ENCODE measurements at regions not wholly inside any gene's neighbourhood (a gene's known extent, or its start where the extent isn't known, plus 50 kb on each side); places are given as distances from the start of the nearest gene placed in this dataset.

- DNase-seq: no peak
Observed at GRCh38 chr13:67752759-67753158, 522.6 kb upstream of the PCDH9 start.

- DNase-seq: no peak
Observed at GRCh38 chr13:67742478-67742877, 512.3 kb upstream of the PCDH9 start.

- DNase-seq: no peak
Observed at GRCh38 chr13:67740871-67741535, 510.9 kb upstream of the PCDH9 start.

DNA sequence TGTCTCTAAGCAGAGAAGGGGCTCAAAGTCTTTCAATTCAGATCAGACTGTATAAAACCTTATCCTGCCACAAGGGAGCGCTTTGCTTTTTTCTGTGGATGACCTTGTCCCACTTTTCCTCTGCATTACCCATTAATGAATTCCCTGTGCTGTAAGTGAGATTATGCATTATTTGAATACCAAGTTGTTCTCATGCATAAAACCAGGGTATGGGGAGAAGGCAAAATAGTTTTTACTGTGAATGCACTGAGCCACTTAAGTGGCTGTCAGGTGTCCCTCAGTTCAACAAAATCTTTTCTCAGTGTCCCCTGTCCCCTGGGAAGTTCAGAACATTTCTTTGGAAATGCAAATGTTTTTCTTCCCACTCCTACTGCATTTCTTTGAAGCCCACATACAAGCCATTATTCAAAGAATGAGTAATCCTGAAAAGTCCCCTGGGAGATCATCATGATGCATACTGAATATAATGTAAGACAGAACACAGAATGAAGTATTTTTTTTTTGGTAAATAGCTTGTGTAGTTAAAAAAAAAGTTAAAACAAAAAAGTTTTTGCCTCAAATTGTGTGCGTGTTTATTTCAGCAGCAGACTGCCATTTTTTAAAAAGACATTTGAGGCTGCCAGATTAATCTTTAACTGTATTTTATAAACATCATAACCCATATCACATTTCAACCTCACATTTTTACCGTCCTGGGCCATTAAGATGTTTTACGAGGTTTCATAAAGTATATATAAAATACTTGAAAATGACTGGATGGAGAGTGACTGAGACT lies 506.7 kb upstream of the PCDH9 start:
- no peak for DNase-seq

- no peak for DNase-seq
Observed at GRCh38 chr13:67735651-67736050, 505.5 kb upstream of the PCDH9 start.

GRCh38 chr13:67726979-67727378 lies 496.8 kb upstream of the PCDH9 start:
- DNase-seq: no peak

DNA sequence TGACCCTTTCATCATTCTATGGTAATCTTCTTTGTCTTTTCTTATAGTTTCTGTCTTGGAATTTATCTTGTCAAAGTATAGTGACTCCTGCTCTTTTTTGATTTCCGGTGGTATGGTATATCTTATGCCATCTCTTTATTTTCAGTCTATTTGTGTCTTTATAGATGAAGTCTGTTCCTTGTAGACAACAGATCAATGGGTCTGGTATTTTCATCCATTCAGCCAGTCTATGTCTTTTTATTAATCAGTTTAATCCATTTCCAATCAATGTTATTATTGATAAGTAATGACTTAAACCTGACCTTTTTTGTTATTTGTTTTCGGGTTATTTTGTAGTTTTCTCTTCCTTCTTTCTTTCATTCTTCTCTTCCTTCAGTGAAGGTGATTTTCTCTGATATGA lies 495.9 kb upstream of the PCDH9 start:
- no peak for DNase-seq

- DNase-seq: no peak
Observed at GRCh38 chr13:67713571-67713970, 483.4 kb upstream of the PCDH9 start.

DNA sequence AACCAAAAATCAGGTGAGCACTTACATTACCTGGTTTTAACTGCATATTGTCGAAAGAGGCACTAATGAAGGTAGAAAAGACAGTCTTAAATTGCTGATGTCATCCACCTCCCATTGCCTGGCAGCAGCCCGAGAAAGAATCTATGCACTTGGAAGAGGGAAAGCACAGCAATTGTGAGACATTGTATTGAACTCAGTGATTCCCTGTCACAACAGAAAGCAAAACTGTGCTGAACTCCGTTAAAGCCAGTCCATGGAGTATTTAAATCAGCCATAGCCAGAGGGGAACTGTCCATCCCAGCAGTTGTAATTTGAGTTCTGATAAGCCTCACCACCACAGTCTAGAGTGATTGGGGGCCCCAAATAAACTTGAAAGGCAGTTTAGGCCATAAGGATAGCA lies 466.6 kb upstream of the PCDH9 start:
- no peak for DNase-seq

GRCh38 chr13:67664502-67664901 lies 434.4 kb upstream of the PCDH9 start:
- no peak for DNase-seq

DNA sequence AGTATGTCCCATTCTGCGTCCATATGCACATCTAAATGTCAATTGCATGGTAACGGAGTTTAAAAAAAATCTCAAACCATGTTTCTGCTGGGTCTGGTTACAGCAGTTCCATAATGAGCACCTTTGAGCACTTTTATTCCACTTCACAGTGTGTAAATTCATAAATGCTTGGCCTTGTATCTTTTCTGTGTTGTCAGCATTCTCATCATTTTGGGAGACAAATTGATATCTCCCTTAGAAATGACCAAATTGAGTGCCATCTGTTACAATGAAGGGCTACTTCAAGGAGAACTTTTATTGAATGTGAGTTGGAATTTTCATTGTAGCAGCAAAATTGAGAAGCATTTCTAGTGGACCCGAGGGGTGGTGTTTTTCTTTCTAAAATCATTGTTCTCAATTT lies 432.9 kb upstream of the PCDH9 start:
- DNase-seq: no peak

GRCh38 chr13:67652887-67653286 lies 422.8 kb upstream of the PCDH9 start:
- no peak for DNase-seq

GRCh38 chr13:67651908-67652465 lies 421.9 kb upstream of the PCDH9 start:
- no peak for DNase-seq

- DNase-seq: no peak
Observed at GRCh38 chr13:67650471-67650870, 420.3 kb upstream of the PCDH9 start.

- DNase-seq: no peak
Observed at GRCh38 chr13:67645874-67646467, 415.8 kb upstream of the PCDH9 start.

- no peak for DNase-seq
Observed at GRCh38 chr13:67643516-67644055, 413.4 kb upstream of the PCDH9 start.

DNA sequence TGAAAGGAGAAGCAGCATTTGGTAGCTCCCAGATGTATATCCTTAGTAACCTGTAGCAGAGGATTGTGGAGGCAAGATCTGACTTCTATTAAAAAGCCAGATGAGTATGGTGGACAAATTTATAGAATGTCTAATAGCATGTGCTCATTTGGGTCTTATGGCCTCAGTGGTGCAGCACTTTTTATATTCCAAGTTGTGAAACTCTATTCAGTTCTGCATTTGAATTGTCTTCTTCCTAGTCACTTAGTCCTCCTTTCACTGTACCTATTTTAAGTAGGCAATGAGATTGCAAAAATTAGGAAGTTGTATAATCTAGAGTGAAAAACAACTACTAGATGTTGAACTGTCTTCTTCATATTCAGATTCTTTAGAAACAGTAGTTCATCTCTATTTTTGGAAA lies 412.5 kb upstream of the PCDH9 start:
- no peak for DNase-seq

GRCh38 chr13:67635754-67636153 lies 405.6 kb upstream of the PCDH9 start:
- no peak for DNase-seq

DNA sequence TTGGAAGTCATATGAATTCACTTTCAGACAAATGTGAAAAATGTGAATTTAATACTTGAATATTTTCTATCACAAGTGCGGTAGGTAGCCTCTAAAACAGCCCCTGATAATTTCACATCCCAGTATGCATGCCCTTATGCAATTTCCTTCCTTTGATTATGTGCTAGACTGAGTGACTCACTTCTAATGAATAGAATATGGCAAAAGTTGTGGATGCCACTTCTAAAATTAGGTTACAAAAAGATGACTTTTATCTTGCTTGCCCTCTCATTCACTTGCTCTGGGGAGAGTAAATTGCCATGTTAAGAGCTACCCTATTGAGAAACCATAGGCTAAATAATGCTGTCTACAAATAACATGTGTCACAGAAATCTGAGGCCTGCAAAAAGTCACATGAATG lies 402.5 kb upstream of the PCDH9 start:
- DNase-seq: no peak

DNA sequence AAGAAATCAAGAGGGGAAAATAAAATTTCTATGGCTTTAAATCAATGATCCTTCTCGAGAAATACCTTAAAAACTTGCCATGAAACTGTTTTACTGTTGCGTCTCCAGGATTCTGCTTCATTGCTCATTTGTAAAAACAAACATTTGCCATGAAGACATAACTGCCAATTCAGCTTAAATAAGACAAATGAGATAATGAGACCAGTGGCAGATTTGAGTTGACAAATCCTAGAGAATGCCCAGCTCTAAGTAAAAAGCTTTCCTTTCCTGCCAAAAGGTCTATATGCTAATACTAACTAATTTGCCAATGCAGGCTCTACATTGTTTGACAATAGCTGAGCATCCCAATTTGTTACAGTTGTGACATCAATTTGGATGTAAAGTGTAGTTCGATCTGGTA lies 400.5 kb upstream of the PCDH9 start:
- peak; percentile 54 for DNase-seq

GRCh38 chr13:67623630-67624029 lies 393.5 kb upstream of the PCDH9 start:
- no peak for DNase-seq

DNA sequence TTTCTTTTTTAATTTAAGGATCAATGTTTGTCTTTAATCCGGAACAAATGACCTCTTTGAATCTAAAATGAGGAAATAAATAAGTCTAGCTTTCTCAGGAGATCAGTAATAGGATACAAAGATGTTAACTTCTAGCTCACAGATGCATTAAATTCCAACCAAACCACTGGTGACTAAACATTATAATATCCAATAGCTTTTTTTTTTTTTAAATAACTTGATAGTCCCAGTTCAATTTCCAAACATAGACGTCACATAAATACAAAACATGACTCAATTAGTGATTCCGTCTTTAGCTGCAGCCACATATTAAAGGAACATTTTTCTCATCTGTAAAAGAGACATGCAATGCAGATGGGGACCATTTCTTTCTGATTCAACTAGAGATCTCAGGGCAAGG lies 390.5 kb upstream of the PCDH9 start:
- no peak for DNase-seq

- no peak for DNase-seq
Observed at GRCh38 chr13:67619995-67620380, 389.9 kb upstream of the PCDH9 start.
